ENCODE measurements at regions not wholly inside any gene's neighbourhood (a gene's known extent, or its start where the extent isn't known, plus 50 kb on each side); places are given as distances from the start of the nearest gene placed in this dataset.
"Not testable (repeated sequence)": the region's sequence is repeated elsewhere in the genome, so short reads cannot be mapped to it uniquely, and the experiment has no call there.

GRCh38 chr16:51522902-51523301 is 371.8 kb upstream of the SALL1 start:
- no peak for ATAC-seq
- TF ChIP-seq ARNTL (CRISPR knock-in tag; IDR thresholded peaks at IDR 0.05; ENCODE audit: borderline replicate concordance, low read depth) = no peak
- TF ChIP-seq POU6F1 (CRISPR knock-in tag; IDR thresholded peaks at IDR 0.05; ENCODE audit: borderline replicate concordance, low read depth) = no peak
- no peak for TF ChIP-seq TCF4 (CRISPR knock-in tag; IDR thresholded peaks at IDR 0.05; ENCODE audit: borderline replicate concordance)
- no peak for TF ChIP-seq PATZ1 (CRISPR knock-in tag; IDR thresholded peaks at IDR 0.05; ENCODE audit: borderline replicate concordance)
- no peak for TF ChIP-seq TOX (CRISPR knock-in tag; IDR thresholded peaks at IDR 0.05; ENCODE audit: borderline replicate concordance)
- TF ChIP-seq ZNF8 (CRISPR knock-in tag; IDR thresholded peaks at IDR 0.05) = no peak

GRCh38 chr16:51516960-51517359 is 365.9 kb upstream of the SALL1 start:
- ATAC-seq = not testable (repeated sequence)

- no peak for ATAC-seq
- TF ChIP-seq SNAI2 (CRISPR knock-in tag; IDR thresholded peaks at IDR 0.05) (no peak), ZNF8 (CRISPR knock-in tag; IDR thresholded peaks at IDR 0.05) (no peak), ZFP3 (CRISPR knock-in tag; IDR thresholded peaks at IDR 0.05) (no peak), BACH2 (CRISPR knock-in tag; IDR thresholded peaks at IDR 0.05; ENCODE audit: borderline replicate concordance) (no peak), GLIS3 (CRISPR knock-in tag; IDR thresholded peaks at IDR 0.05) (no peak), OSR1 (CRISPR knock-in tag; IDR thresholded peaks at IDR 0.05) (no peak), ESRRG (CRISPR knock-in tag; IDR thresholded peaks at IDR 0.05) (no peak)
Observed at GRCh38 chr16:51510416-51510815, 359.3 kb upstream of the SALL1 start.

GRCh38 chr16:51509336-51509735 is 358.3 kb upstream of the SALL1 start:
- no peak for TF ChIP-seq RARB (CRISPR knock-in tag; IDR thresholded peaks at IDR 0.05)
- TF ChIP-seq CREB5 (CRISPR knock-in tag; IDR thresholded peaks at IDR 0.05; ENCODE audit: low read depth) = no peak
- no peak for TF ChIP-seq POU6F1 (CRISPR knock-in tag; IDR thresholded peaks at IDR 0.05; ENCODE audit: borderline replicate concordance, low read depth)
- no peak for TF ChIP-seq PPARA (CRISPR knock-in tag; IDR thresholded peaks at IDR 0.05; ENCODE audit: borderline replicate concordance)
- no peak for TF ChIP-seq PATZ1 (CRISPR knock-in tag; IDR thresholded peaks at IDR 0.05; ENCODE audit: borderline replicate concordance)
- no peak for TF ChIP-seq ZFP3 (CRISPR knock-in tag; IDR thresholded peaks at IDR 0.05)
- TF ChIP-seq OSR1 (CRISPR knock-in tag; IDR thresholded peaks at IDR 0.05) = no peak
- TF ChIP-seq SNAI2 (CRISPR knock-in tag; IDR thresholded peaks at IDR 0.05) = no peak
- TF ChIP-seq BACH2 (CRISPR knock-in tag; IDR thresholded peaks at IDR 0.05; ENCODE audit: borderline replicate concordance) = no peak
- TF ChIP-seq TOX (CRISPR knock-in tag; IDR thresholded peaks at IDR 0.05; ENCODE audit: borderline replicate concordance) = no peak
- TF ChIP-seq TCF4 (CRISPR knock-in tag; IDR thresholded peaks at IDR 0.05; ENCODE audit: borderline replicate concordance) = no peak
- no peak for TF ChIP-seq CSDC2 (CRISPR knock-in tag; IDR thresholded peaks at IDR 0.05)
- no peak for TF ChIP-seq ESRRG (CRISPR knock-in tag; IDR thresholded peaks at IDR 0.05)
- TF ChIP-seq TSHZ2 (CRISPR knock-in tag; IDR thresholded peaks at IDR 0.05) = no peak
- ATAC-seq = no peak
